ENCODE measurements at regions not wholly inside any gene's neighbourhood (a gene's known extent, or its start where the extent isn't known, plus 50 kb on each side); places are given as distances from the start of the nearest gene placed in this dataset.

GRCh38 chr18:34608064-34608463 is 102.0 kb upstream of the DTNA start (continued):
- TF ChIP-seq ZBTB40 (IDR thresholded peaks at IDR 0.05) (no peak), ZBTB40 (CRISPR knock-in tag; IDR thresholded peaks at IDR 0.05) (no peak), TBL1XR1 (IDR thresholded peaks at IDR 0.05; ENCODE audit: borderline replicate concordance, low read length, partially characterized antibody) (no peak)

DNA sequence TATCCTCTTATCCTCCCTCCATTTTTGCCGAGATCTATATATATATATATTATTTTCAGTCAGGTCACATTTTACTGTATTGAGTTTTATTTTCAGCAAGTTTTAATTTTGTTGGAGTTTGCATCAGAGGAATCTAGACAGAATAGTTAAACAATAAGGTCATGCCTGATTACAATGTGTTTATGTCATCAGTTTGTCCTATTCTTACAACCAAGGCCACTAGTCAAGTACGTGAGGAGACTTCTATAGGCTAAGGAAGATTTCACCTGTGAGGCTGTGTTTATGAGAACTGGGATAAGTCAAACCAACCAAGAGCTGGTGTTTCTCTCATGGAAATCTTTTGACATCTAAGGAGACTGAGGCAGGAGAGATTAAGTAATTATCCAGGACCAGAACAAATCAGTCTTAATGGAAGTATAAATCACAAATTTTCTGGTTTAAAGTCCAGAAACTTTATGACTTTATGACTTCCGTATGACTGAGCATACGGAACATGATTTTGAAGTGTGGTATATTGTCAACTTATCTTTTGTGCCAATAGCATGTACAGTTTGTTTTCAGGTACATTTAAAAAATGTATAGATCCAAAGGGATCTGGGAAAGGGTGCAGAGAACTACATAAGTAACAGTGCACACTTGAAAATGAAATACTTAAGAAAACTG is 100.0 kb upstream of the DTNA start:
- ATAC-seq (no peak), FAIRE-seq (no peak), DNase-seq (ENCODE audit: low spot score) (no peak)
- Histone ChIP-seq H3K27ac (ENCODE audit: extremely low read length, insufficient read depth, low read length) (no peak overlapping the region), H3K4me3 (replicated peaks in 1 of 3; ENCODE audit: insufficient read depth in 1 of 3, low read depth in 2 of 3, low read length in 3 of 3) (no peak overlapping the region), H3K27me3 (ENCODE audit: control insufficient read depth in 1 of 2, insufficient read depth in 2 of 2, low read length in 2 of 2) (no peaks in the 10 kb centered on the region), H4K20me1 (ENCODE audit: insufficient read depth, low read length) (0 out of 2 replicates have a peak, but pooled peaks cover 2% of the 10 kb centered on the region), H3K9ac (ENCODE audit: insufficient read depth, low read depth, low read length) (no peak overlapping the region), H3K36me3 (replicated peaks in 1 of 2; ENCODE audit: control insufficient read depth in 1 of 2, insufficient read depth in 2 of 2, low read length in 2 of 2) (no peaks in the 10 kb centered on the region), H3K9me3 (ENCODE audit: low read length) (no peaks in the 10 kb centered on the region), H3K79me2 (ENCODE audit: insufficient read depth, low read length) (no peaks in the 10 kb centered on the region), H2AFZ (ENCODE audit: low read length) (no peak overlapping the region), H3K4me2 (ENCODE audit: low read depth, low read length) (no peak overlapping the region), H3K4me1 (ENCODE audit: insufficient read depth, low read length) (no peaks in the 10 kb centered on the region)
- no TSS peak for BruUV-seq (replicated peaks)
- POLR2A ChIA-PET, result no interaction called here
- intact Hi-C loops (cut with micrococcal nuclease; ENCODE audit: unreplicated experiment) (no loop called here), in situ Hi-C loops (cut with HindIII; ENCODE audit: extremely low pct_ligation_motif_present, low pct_unique_long_range_greater_than_20kb) (no loop called here)
- peak; percentile 30 to 50; a peak in 2 of 4 replicates for TF ChIP-seq MAFK (conservative IDR thresholded peaks at IDR 0.05 in 1 of 2, IDR thresholded peaks at IDR 0.05 in 1 of 2; ENCODE audit: low read length in 2 of 2)
- TF ChIP-seq, protein P1, sequence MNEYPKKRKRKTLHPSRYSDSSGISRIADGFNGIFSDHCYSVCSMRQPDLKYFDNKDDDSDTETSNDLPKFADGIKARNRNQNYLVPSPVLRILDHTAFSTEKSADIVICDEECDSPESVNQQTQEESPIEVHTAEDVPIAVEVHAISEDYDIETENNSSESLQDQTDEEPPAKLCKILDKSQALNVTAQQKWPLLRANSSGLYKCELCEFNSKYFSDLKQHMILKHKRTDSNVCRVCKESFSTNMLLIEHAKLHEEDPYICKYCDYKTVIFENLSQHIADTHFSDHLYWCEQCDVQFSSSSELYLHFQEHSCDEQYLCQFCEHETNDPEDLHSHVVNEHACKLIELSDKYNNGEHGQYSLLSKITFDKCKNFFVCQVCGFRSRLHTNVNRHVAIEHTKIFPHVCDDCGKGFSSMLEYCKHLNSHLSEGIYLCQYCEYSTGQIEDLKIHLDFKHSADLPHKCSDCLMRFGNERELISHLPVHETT (CRISPR knock-in tag; conservative IDR thresholded peaks at IDR 0.05), result no peak
- 84% methylated on average over 4 of the region's 4 CpGs for WGBS (ENCODE audit: low lambda C conversion rate)
- CTCF ChIA-PET (ENCODE audit: low intra/inter-chr PET ratio, low total read pairs), result no interaction called here
